HS-5 (cell line): ENCODE measurements at regions not wholly inside any gene's neighbourhood (a gene's known extent, or its start where the extent isn't known, plus 50 kb on each side); places are given as distances from the start of the nearest gene placed in this dataset.
A peak's percentile ranks its signal among the peaks of the same experiment; 100 is the strongest.

ENCODE experiments used
- DNase-seq: peaks from one replicate; pipeline ENCODE4 v3.0.0-alpha.2; 2012; ENCODE audit warnings: low read depth

- no peak for DNase-seq
Measured at GRCh38 chr7:25847336-25848070, 304.5 kb upstream of the NFE2L3 start.

- DNase-seq: peak; percentile 98
Measured at GRCh38 chr7:25849500-25850184, 302.4 kb upstream of the NFE2L3 start.

- no peak for DNase-seq
Measured at GRCh38 chr7:25850216-25850615, 301.8 kb upstream of the NFE2L3 start.

- no peak for DNase-seq
Measured at GRCh38 chr7:25850735-25851134, 301.3 kb upstream of the NFE2L3 start.

GRCh38 chr7:25851332-25852210 is 300.4 kb upstream of the NFE2L3 start:
- peak; percentile 86 for DNase-seq

GRCh38 chr7:25852211-25852938 is 299.6 kb upstream of the NFE2L3 start:
- no peak for DNase-seq

GRCh38 chr7:25852939-25853271 is 299.1 kb upstream of the NFE2L3 start:
- no peak for DNase-seq

- no peak for DNase-seq
Measured at GRCh38 chr7:25853314-25853713, 298.7 kb upstream of the NFE2L3 start.

- DNase-seq: no peak
Measured at GRCh38 chr7:25854059-25854458, 297.9 kb upstream of the NFE2L3 start.

GRCh38 chr7:25854608-25855497 is 297.1 kb upstream of the NFE2L3 start:
- DNase-seq: no peak

- no peak for DNase-seq
Measured at GRCh38 chr7:25855854-25856782, 295.9 kb upstream of the NFE2L3 start.

GRCh38 chr7:25857376-25858067 is 294.5 kb upstream of the NFE2L3 start:
- no peak for DNase-seq

GRCh38 chr7:25858200-25858524 is 293.8 kb upstream of the NFE2L3 start:
- DNase-seq: no peak

GRCh38 chr7:25858525-25859411 is 293.2 kb upstream of the NFE2L3 start:
- no peak for DNase-seq

GRCh38 chr7:25859412-25860274 is 292.4 kb upstream of the NFE2L3 start:
- DNase-seq: no peak

- no peak for DNase-seq
Measured at GRCh38 chr7:25860275-25861163, 291.5 kb upstream of the NFE2L3 start.

- no peak for DNase-seq
Measured at GRCh38 chr7:25861164-25861496, 290.9 kb upstream of the NFE2L3 start.
